Liver (tissue), 3 donors: ENCODE measurements at regions not wholly inside any gene's neighbourhood (a gene's known extent, or its start where the extent isn't known, plus 50 kb on each side); places are given as distances from the start of the nearest gene placed in this dataset.

Experiments used
- ATF3 ChIP-seq: IDR thresholded peaks from 2 replicates; pipeline ENCODE4 v1.6.1; 2016; ENCODE audit warnings: antibody characterized with exemption
- CTCF ChIP-seq: fragments of 150-350 bp; IDR thresholded peaks from 2 replicates; pipeline ENCODE4 v1.5.1; 2017; ENCODE audit warnings: improper control_type of control experiment, low read depth, low read length; ENCODE audit not compliant: missing input control
- EGR1 ChIP-seq, 2 donors: IDR thresholded peaks; 2 replicates each; pipeline ENCODE4 v1.6.1; 2016 to 2018; ENCODE audit warnings: antibody characterized with exemption in 2 of 2, low read depth in 2 of 2
- FOXA2 ChIP-seq: IDR thresholded peaks from 2 replicates; pipeline ENCODE4 v1.6.1; 2016; ENCODE audit warnings: antibody characterized with exemption
- GABPA ChIP-seq, 2 donors: IDR thresholded peaks in 1 of 2; conservative IDR thresholded peaks in 1 of 2; 2 replicates each; pipeline ENCODE4 v1.6.1; 2016; ENCODE audit warnings: antibody characterized with exemption in 2 of 2, mild to moderate bottlenecking in 1 of 2, moderate library complexity in 1 of 2
- JUND ChIP-seq, 2 donors: IDR thresholded peaks; 2 replicates each; pipeline ENCODE4 v1.6.1; 2016; ENCODE audit warnings: antibody characterized with exemption in 2 of 2
- MAX ChIP-seq: IDR thresholded peaks from 2 replicates; pipeline ENCODE4 v1.6.1; 2016; ENCODE audit warnings: antibody characterized with exemption
- RAD21 ChIP-seq, 2 donors: IDR thresholded peaks; 2 replicates each; pipeline ENCODE4 v1.6.1; 2016; ENCODE audit warnings: antibody characterized with exemption in 2 of 2, mild to moderate bottlenecking in 2 of 2
- REST ChIP-seq: IDR thresholded peaks from 2 replicates; pipeline ENCODE4 v1.6.1; 2016; ENCODE audit warnings: antibody characterized with exemption, mild to moderate bottlenecking
- RXRA ChIP-seq, 2 donors: IDR thresholded peaks; 2 replicates each; pipeline ENCODE4 v1.6.1; 2017 to 2018; ENCODE audit warnings: antibody characterized with exemption in 2 of 2, mild to moderate bottlenecking in 1 of 2
- SP1 ChIP-seq: IDR thresholded peaks from 2 replicates; pipeline ENCODE4 v1.6.1; 2018; ENCODE audit warnings: antibody characterized with exemption, mild to moderate bottlenecking
- TAF1 ChIP-seq: conservative IDR thresholded peaks from 2 replicates; pipeline ENCODE4 v1.6.1; 2016; ENCODE audit warnings: antibody characterized with exemption, mild to moderate bottlenecking
- donor health status: healthy.
- donor health status: healthy.

GRCh38 chr2:75321599-75321922 lies 122.2 kb upstream of the TACR1 start:
- TF ChIP-seq CTCF (no peak), TAF1 (no peak), GABPA (IDR thresholded peaks at IDR 0.05 in 1 of 2, conservative IDR thresholded peaks at IDR 0.05 in 1 of 2) (no peak), EGR1 (IDR thresholded peaks at IDR 0.05; ENCODE audit: low read depth in 2 of 2) (no peak), REST (no peak), ATF3 (no peak), RXRA (IDR thresholded peaks at IDR 0.05) (no peak), RAD21 (IDR thresholded peaks at IDR 0.05) (no peak), SP1 (no peak), MAX (no peak), JUND (IDR thresholded peaks at IDR 0.05) (no peak), FOXA2 (no peak)
